ENCODE measurements at regions not wholly inside any gene's neighbourhood (a gene's known extent, or its start where the extent isn't known, plus 50 kb on each side); places are given as distances from the start of the nearest gene placed in this dataset.

DNA sequence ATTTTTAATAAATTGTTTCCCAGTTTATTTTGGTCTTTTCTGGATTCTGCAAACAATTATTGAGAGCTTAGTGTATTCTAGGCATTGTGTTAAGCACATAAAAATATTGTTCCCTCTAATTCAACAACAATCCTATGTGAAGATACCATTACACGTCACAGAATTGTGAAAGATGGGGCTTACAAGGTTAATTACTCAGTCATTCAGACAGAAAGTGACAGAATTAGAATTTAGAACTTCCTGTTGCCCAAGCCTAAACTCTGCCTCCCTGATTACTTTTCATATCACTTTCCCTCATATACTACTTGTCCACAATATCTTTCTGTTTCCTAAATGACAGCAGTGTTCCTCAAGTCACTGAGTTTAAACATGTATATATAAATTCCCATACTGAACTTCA, 186.7 kb upstream of the VEGFC start:
- DNase-seq (ENCODE audit: low read depth): no peak

DNA sequence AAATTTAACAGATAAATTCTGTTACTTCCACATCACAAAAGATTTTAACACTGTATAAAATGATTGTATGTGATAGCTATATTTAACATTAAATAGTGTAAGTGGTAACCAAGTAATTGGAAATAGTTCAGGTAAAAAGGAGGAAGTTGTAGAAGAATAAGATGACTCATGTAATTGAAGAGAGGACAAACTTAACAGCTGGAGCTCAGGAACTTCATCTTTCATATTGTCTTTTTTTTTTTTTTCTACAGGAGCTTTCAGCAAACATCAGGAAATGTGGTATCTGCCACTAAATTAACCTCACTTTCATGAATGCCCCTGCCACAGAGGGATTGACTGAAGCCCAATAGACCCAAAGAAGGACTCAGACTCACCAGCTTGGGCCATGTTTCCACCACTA, 188.4 kb upstream of the VEGFC start:
- DNase-seq (ENCODE audit: low read depth): no peak

DNA sequence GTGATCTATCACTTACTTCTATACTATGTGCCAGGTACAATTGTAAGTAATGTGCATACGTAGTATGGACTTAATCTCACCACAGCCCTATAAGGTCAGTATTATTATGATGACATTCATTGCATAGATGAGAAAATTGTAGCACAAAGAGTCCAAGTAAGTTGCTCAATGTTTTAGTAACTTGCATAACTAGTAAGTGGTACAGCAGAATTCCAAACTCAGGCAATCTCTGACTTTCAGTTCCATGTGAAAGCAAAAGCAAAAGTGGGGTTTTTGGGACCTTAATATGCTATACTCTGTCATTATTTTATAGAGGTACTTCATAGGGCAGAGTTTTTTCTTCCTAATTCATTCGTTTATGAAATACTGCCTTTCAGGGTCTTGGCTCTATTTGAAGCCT, 188.8 kb upstream of the VEGFC start:
- no peak for DNase-seq (ENCODE audit: low read depth)

- no peak for DNase-seq (ENCODE audit: low read depth)
These were observed 195.5 kb upstream of the VEGFC start for GRCh38 chr4:176988226-176988625.

GRCh38 chr4:176989186-176989585, 196.5 kb upstream of the VEGFC start:
- no peak for DNase-seq (ENCODE audit: low read depth)

DNA sequence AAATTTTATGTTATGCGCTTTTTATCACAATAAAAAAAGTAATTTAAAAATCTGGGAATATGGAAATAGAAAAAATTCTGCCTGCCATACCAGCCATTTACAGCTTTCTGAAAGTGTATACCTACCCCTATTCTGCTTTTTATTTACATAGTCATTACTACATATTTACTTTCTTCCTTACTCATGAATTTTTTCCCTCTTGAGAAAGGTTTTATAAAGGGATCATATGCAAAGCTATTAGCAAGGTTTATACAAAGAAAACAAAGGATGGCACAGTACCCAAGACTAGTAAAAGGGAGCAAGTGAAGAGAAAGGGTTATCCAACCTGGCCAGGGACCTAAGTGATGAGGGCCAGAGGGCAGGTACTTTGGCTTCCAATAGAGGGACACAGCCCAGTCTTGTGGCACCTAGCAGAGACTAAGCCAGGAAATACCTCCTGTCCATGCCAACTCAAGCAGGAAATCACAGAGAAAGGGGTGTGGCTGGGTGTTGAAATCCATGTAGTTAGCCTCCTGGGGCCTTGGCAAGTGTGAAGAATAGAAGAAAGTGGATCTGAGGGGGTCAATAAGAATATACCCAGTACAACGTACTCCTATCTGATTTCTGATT, 207.3 kb upstream of the VEGFC start:
- DNase-seq (ENCODE audit: low read depth): no peak

DNA sequence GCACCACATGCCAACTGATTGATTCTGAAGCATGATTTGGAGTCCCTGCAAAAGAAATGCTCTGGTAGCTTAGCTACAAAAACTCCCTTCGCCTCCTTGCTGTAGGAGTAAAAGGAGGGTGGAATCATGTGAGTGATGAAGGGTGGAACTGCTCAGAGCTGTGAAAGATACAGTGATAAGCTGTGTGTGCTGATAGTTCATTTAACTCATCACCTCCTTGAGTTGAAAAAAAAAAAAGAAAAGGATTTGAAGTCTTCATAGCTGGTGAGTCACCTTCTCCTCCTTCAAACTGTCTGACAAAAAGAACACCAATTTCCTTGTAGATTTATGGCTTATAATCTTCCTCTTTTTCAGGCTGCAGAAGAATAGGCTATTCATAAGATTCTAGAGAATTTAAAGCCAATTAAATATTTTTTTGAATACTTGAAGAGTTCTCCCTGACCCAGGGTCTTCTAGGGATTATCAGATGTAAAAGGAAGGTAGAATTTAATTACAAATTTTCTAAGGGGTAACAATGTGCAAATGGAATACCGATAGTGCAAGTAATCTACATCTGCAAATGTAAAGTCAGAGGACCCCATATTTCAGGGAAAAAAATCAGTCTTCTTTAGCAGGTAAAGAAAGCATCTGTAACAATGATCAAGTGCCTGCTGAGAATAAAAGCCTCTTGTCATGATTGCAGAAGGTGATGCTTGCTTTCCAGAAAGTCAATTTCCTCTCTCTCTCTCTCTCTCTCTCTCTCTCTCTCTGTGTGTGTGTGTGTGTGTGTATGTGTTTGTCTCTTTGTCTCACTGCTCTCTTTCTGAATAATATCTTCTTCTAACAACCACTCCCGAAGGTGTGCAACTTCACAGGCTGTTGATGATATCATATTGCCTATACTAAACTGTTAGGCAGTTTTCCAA, 208.8 kb upstream of the VEGFC start:
- no peak for DNase-seq (ENCODE audit: low read depth)

GRCh38 chr4:177005674-177006230, 213.0 kb upstream of the VEGFC start:
- DNase-seq (ENCODE audit: low read depth): no peak

DNA sequence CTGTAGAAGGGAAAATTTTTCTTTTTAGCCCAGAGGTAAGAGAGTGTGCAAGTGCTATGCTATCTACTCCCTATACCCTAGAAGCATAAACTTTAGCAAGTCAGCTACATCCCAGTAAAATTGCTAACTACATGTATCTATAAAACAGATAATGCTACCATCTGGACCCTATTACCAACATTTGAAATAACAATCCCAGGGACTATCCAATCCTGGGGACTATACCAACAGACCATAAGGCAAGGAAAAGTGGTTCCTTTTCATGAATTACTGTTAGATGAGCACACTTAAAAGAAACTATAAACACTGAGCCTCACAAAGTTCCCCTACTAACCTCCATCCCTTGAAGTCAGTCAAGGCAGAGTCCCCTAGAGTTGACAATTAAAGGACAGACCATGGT, 213.6 kb upstream of the VEGFC start:
- DNase-seq (ENCODE audit: low read depth): no peak

DNA sequence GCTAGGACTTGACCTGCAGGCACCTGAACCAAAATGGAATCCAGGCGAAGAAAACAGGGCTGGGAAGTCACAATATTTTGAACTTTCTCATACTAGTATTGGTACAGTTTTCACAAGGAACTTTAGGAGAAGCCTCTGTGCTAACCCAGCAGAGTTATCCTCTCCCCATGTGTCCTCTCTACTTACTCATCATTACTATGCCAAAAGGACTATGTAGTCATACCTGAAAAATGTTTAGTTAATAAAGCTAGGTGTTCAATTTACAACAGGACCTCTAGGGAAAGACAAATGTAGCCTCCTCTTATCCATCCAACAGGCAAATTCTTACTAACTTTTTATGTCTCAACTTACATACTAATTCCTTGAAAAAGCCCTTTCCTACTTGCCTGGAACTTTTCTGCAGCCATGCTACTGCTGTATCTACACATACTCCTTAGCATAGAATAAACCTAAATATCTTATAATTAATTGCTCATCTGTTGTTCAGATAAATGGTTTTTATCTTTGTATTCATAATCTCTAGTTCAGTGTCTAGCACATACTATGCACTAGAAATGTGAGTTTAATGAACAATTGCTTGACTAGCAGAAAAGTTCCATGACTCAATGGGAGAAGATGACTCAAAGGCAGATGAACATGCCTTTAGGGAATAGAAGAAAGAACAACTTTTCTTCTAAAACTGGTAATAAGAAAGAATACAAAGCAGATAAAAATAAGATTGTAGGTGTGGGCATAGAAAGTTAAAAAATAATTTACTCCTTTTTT, 215.5 kb upstream of the VEGFC start:
- no peak for DNase-seq (ENCODE audit: low read depth)

DNA sequence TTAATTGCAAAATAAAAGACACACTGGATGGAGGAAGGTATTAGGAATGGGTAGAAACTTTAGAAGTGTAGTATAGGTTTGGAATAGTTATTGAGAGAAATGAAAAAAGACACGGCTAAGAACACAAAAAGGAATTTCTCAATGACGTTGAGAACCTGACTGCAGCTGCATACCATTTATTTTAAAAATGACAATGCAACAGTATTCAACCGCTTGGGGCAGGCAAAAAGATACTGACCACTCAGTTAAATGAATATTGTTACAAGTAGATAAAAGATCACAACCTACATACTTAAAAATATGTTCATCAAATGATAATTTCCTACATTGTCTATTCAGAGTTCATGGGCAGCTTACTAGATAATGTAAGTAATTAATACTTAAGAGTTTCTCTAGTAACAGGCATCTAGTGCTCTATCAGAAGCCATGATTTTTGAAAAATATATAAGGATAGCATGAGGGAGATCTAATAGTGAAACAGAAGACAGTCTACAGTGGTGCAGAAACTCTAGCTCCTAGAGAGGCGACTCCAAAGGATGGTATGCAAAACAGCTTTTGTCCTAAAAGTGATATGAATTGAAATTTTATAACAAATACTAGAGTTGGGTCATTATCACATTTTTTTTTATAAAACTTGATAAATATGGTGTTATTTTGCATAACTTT, 216.2 kb upstream of the VEGFC start:
- DNase-seq (ENCODE audit: low read depth): no peak

DNA sequence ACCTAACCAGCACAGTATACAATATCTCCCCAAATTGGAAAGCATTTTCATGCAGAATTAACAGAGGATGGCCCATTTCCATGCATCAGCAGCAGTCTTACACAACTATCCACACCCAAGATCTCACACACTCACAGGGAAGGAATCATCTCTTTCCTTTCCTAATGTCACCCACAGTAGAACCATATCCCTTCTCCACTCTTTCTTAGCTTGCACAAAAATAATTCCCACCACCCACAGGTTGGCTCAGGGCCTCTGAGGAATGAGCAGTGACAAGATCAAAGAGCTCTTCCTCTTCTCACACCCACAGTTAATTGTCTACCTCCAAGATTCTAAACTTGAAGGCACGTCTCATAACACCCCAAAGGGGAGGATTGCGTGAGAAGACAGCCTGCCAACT, 217.7 kb upstream of the VEGFC start:
- no peak for DNase-seq (ENCODE audit: low read depth)

DNA sequence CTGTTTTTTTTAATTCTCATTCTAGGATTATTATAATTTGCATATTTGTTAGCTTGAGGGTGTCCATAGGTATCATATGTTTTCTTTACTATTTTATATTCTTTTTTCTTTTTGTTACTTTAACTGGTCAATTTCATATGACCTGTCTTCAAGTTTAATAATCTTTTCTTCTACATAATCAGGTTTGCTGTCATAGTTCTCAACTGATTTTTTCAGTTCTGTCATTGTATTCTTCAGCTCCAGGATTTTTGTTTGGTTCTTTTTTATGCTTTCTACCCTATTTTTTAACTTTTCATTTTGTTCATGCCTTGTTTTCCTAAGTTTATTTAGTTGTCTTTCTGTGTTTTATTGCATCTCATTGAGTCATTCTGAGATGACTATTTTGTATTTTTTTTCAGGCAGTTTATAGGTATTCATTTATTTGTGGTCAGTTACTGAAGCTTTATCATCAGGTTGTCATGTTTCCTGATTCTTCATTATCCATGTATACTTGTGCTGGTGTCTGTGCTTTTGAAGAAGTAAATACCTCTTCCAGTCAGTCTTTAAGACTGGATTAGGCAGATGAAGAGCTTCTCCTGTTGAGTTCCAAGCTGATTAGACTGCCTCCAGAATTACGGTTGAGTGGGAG, 220.3 kb upstream of the VEGFC start:
- no peak for DNase-seq (ENCODE audit: low read depth)

GRCh38 chr4:177016541-177017141, 223.9 kb upstream of the VEGFC start:
- no peak for DNase-seq (ENCODE audit: low read depth)

DNA sequence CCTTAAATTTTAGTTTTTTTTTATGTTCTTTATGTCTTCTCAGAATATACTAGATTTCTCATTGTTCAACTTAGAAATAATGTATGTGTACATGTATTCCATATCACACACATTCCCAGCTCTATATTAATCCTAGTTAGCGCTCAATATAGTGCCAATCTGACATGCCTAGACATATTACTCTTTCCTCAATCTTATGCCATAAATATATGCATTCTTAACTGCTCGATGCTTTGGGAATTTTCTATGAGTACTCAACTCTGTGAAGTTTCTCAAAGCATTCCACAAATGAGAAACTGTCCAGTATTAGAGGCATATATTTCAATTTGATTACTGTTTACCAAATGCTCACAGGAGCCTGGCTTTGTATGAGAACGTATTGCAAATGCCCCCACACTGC, 231.2 kb upstream of the VEGFC start:
- DNase-seq (ENCODE audit: low read depth): no peak

DNA sequence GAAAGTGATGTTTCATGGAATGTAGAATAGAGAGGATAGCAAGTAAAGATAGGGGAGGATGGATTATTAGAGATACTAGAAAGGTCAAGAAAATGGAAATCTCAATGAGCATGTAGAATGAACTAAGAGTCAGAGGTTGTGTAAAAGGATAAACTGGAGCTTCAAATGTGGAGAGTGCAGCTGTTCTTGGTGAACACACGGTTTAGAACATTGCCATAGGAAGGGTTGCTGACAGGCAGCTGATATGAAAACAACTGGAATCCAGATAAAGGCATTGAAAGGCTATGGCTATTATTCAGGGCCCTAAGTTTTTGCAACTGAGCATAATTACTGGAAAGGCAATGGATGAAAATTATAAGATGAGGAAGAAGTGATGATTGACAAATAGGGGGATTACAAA, 239.6 kb upstream of the VEGFC start:
- no peak for DNase-seq (ENCODE audit: low read depth)

DNA sequence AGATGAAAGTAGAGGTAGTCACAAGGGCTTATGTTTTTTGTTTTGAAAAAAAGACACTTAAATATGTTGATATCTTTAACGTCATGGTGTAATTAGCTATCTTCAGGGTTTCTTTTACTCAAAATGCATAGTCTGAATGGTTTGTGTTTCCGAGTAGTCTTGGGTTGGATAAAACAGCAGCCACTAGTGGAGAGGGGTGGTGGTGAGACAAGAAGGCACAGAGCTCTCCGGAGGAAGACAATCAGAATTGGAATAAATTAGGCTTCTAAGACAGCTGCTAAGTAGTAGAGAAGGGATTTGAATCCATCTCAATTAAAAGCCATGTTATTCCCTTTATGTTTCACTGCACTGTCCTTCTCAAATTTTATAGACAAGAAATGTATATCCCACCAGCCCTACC, 240.4 kb upstream of the VEGFC start:
- no peak for DNase-seq (ENCODE audit: low read depth)

GRCh38 chr4:177033632-177034031, 240.9 kb upstream of the VEGFC start:
- DNase-seq (ENCODE audit: low read depth): no peak

- no peak for DNase-seq (ENCODE audit: low read depth)
These were observed 248.6 kb upstream of the VEGFC start for GRCh38 chr4:177041356-177041755.

DNA sequence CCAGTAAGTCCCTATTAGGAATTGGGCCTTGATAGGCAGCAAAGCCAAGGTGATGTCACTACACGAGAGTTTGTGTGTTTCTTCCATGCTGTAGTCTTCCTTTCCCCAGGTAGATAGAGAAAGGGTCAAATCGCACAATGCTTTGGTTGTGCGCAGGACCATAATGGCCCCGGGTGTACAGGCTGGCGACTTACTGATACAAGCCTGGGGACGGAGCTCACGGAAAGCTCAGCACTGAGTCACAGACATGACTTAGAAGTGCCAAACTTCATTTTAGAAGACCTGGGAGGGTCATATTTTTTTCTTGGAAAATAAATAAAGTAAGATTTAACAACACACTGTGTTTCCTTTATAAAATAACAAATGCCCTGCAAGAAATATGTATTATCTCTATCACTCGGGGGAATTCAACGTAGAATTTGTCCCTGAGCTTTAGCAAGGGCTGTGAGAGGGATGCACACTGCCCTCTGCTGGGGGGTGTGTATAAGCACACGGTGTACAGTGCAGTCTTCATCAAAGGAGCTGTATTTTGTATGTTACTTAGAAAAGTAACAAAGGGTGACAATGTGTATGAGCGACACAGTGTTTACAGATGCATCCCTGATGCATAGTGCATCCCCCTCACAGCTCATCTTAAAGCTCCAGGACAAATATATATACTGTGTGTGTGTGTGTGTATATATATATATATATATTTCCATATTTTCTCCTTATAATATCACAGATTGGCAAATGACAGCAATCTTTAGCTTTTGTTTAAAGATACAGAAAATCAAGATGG, 254.5 kb upstream of the VEGFC start:
- DNase-seq (ENCODE audit: low read depth): peak; percentile 21

- DNase-seq (ENCODE audit: low read depth): no peak
These were observed 255.1 kb upstream of the VEGFC start for GRCh38 chr4:177047851-177048174.
